HUES48 (cell line): ENCODE measurements at regions not wholly inside any gene's neighbourhood (a gene's known extent, or its start where the extent isn't known, plus 50 kb on each side); places are given as distances from the start of the nearest gene placed in this dataset.
"Not testable (repeated sequence)": the region's sequence is repeated elsewhere in the genome, so short reads cannot be mapped to it uniquely, and the experiment has no call there.

Source experiments
- H3K27ac ChIP-seq: one replicate; pipeline ENCODE4 v1.7.0; 2013; ENCODE audit warnings: low read depth, low read length, inconsistent platforms
- H3K27me3 ChIP-seq: 2 replicates; pipeline ENCODE4 v1.6.1; 2013; ENCODE audit warnings: mild to moderate bottlenecking, low read length; ENCODE audit not compliant: control insufficient read depth, insufficient read depth
- H3K36me3 ChIP-seq: 2 replicates; pipeline ENCODE4 v1.6.1; 2013; ENCODE audit warnings: low read length; ENCODE audit not compliant: control insufficient read depth, insufficient read depth
- H3K4me1 ChIP-seq: 2 replicates; pipeline ENCODE4 v1.6.1; 2013; ENCODE audit warnings: mild to moderate bottlenecking, low read length; ENCODE audit not compliant: control insufficient read depth, insufficient read depth
- H3K4me3 ChIP-seq: 2 replicates; pipeline ENCODE4 v1.5.1; 2013; ENCODE audit warnings: mild to moderate bottlenecking, low read depth, low read length
- H3K9ac ChIP-seq: 2 replicates; pipeline ENCODE4 v1.6.1; 2013; ENCODE audit warnings: mild to moderate bottlenecking, low read depth, low read length, moderate library complexity
- H3K9me3 ChIP-seq: 2 replicates; pipeline ENCODE4 v1.6.1; 2013; ENCODE audit warnings: low read length; ENCODE audit not compliant: control insufficient read depth, insufficient read depth

DNA sequence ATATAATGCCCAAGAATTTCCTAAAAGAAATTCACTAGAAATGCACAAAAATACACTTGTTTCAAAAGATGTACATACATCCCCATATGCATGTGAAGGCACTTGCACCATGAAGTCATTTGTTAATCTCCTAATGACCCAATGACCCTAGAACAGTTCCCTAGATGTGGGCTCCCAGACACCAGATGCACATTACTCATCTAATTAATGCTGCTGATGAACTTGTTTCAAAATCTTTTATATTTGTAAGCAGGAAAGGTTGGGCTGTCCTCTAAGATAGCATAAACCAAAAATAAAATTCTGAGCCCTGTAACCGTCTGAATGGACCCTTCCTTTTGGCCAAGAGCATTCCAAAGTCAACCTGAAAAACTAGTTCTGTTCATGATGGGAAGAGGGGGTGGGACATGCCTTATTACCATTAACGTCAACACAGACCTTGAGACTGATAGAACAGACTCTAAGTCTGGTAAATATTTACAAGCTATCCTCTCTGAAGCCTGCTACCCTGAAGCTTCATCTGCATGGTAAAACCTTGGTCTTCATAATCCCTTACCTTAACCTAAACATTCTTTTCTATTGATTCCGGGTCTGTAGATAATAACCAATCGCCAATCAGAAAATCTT lies 91.0 kb upstream of the DAPK1 start:
- Histone ChIP-seq H3K9me3 (no peaks in the 10 kb centered on the region), H3K4me3 (peak overlapping the region; percentile 26), H3K4me1 (peaks cover 65% of the 10 kb centered on the region), H3K27ac (peak overlapping the region; percentile 85), H3K9ac (no peak overlapping the region), H3K27me3 (no peaks in the 10 kb centered on the region), H3K36me3 (no peaks in the 10 kb centered on the region)

DNA sequence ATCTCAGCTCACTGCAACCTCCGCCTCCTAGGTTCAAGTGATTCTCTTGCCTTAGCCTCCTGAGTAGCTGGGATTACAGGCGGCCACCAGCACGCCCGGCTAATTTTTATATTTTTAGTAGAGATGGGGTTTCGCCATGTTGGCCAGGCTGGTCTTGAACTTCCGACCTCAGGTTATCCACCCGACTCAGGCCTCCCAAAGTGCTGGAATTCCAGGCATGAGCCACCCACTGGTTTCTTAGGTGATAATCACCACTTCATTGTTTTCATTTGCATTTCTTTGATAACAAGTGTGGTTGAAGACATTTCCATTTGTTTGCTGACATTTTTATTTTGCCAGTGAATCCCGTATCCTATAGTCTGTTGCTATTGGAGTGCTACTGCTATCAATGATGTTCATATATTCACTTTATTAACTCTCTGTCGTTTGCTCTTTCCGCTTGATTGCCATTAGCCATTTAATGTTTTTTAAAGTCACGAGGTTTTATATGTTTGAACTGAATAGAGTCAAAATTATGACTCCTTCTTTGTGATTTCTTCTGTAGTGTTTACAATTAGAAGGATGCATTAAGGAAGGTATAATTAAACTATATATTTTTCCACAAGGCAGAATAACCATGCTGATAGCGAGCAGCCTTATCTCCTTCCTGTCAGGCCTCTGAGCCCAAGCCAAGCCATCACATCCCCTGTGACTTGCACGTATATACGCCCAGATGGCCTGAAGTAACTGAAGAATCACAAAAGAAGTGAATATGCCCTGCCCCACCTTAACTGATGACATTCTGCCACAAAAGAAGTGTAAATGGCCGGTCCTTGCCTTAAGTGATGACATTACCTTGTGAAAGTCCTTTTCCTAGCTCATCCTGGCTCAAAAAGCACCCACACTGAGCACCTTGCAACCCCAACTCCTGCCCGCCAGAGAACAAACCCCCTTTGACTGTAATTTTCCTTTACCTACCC lies 87.3 kb upstream of the DAPK1 start:
- peak overlapping the region; percentile 76 for H3K9ac ChIP-seq
- H3K36me3 ChIP-seq, H3K27me3 ChIP-seq, H3K9me3 ChIP-seq: not testable (repeated sequence)
- H3K4me3 ChIP-seq = peak overlapping the region; percentile 72
- peaks cover 43% of the 10 kb centered on the region for H3K4me1 ChIP-seq
- H3K27ac ChIP-seq = peak overlapping the region; percentile 84

- Histone ChIP-seq H3K9ac (no peak overlapping the region), H3K4me3 (no peak overlapping the region), H3K36me3 (peaks cover 48% of the 10 kb centered on the region)
Measured at GRCh38 chr9:87420884-87421283, 76.8 kb upstream of the DAPK1 start.

DNA sequence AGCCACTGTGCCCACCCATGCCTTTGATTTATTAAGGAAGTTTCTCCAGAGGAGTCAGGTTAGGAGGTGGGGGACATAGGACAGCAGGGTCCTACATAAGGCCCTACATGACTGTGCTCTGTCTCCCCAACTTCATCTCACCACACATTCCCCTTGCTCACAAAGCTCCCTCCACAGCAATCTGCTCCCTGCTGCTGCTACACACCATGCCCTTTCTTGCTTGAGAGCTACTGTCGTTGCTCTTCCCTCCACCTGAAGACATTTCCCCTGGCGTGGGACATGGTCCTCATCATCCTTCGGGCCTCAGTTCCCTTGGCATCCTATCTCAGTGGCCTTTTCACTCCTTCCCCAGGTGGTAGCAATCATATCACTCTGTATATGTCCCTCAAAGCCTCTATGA lies 75.9 kb upstream of the DAPK1 start:
- peaks cover 15% of the 10 kb centered on the region for H3K9me3 ChIP-seq
- H3K4me1 ChIP-seq = peaks cover 10% of the 10 kb centered on the region
- peaks cover 44% of the 10 kb centered on the region for H3K36me3 ChIP-seq
- no peaks in the 10 kb centered on the region for H3K27me3 ChIP-seq
- H3K27ac ChIP-seq = no peak overlapping the region
- H3K4me3 ChIP-seq = no peak overlapping the region
- no peak overlapping the region for H3K9ac ChIP-seq

More at GRCh38 chr9:87420884-87421283, 76.8 kb upstream of the DAPK1 start:
- Histone ChIP-seq H3K27me3 (no peaks in the 10 kb centered on the region), H3K4me1 (peaks cover 13% of the 10 kb centered on the region), H3K9me3 (peaks cover 15% of the 10 kb centered on the region), H3K27ac (no peak overlapping the region)

DNA sequence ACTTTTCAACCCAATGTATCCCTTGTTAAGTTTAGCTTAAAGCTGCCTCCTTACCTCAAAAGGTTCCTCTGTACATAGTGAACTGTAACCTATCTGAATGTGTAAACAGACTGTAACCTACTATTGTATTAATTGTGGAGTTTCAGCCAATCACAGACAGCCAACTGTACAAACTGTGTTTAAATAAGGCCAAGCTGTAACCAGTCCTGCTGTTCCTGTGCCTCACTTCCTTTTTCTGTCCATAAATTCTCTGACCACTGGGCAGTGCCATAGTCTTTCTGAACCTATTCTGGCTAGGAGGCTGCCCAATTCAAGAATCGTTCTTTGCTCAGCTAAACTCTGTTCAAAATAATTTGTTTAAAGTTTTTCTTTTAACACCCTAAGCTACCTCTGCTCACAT lies 74.7 kb upstream of the DAPK1 start:
- Histone ChIP-seq H3K36me3 (peaks cover 32% of the 10 kb centered on the region), H3K9ac (no peak overlapping the region), H3K27ac (no peak overlapping the region), H3K9me3 (peaks cover 15% of the 10 kb centered on the region), H3K27me3 (no peaks in the 10 kb centered on the region), H3K4me3 (no peak overlapping the region), H3K4me1 (peaks cover 3% of the 10 kb centered on the region; the same call in 1 of the 2 replicates)

GRCh38 chr9:87423885-87424284 lies 73.8 kb upstream of the DAPK1 start:
- not testable (repeated sequence) for H3K9ac ChIP-seq

DNA sequence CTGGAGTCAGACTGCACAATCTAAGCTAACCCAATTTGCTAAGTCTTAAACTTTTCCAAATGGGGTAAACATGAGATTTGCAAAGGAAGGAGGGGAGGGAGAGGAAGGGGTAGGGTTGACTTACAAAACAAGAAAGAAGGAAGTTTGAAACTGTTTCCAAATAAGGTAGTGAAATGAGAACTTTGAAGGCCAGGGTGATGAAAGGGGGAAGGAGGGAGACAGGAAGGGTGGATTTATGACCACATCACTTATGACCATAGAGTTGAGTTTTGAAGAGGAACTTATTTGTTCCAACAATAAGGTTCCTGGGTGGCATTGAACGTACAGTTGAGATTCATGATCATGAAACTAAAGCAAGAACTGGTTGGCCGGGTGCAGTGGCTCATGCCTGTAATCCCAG lies 72.5 kb upstream of the DAPK1 start:
- Histone ChIP-seq H3K4me3 (no peak overlapping the region), H3K9me3 (peaks cover 15% of the 10 kb centered on the region), H3K27me3 (no peaks in the 10 kb centered on the region), H3K36me3 (peaks cover 10% of the 10 kb centered on the region), H3K27ac (no peak overlapping the region), H3K9ac (no peak overlapping the region), H3K4me1 (0 out of 2 replicates have a peak, but pooled peaks cover 3% of the 10 kb centered on the region)

More at GRCh38 chr9:87423885-87424284, 73.8 kb upstream of the DAPK1 start:
- not testable (repeated sequence) for H3K4me1 ChIP-seq, H3K27me3 ChIP-seq, H3K27ac ChIP-seq, H3K4me3 ChIP-seq
- Histone ChIP-seq H3K36me3 (peaks cover 23% of the 10 kb centered on the region), H3K9me3 (peaks cover 15% of the 10 kb centered on the region)

DNA sequence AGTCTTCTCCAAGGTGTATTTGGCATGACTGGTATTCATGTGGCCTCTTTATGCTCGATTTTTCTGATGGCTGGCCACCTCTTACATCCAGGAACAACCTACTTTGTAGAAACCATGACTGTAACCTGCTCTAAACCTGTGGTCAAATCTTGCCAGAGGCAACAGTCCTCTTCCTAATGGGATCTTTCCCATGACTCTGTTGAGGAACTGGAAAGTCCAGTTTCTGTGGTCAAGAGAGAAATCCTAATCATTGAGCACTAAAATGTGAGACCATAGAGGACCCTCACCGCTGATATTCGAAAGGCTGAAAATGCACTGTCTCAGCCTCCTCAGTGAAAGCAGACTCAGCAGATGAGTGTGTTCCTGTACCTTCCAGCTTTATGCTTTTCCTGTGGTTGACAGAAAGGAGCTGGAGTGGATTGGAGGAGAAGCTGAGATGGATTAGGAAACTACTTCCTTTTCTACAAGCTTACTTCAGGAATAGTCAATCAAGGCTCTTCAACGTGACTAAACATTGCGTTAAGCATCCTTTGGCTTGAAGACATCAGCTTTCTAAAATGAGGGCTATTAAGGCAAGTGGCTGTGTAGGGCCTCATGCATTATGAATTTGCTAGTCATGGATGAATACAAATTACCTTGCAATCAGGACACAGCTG lies 69.7 kb upstream of the DAPK1 start:
- no peak overlapping the region for H3K27ac ChIP-seq
- H3K4me3 ChIP-seq = no peak overlapping the region
- H3K9ac ChIP-seq = no peak overlapping the region
- 0 out of 2 replicates have a peak, but pooled peaks cover 3% of the 10 kb centered on the region for H3K4me1 ChIP-seq
- no peaks in the 10 kb centered on the region for H3K36me3 ChIP-seq
- no peaks in the 10 kb centered on the region for H3K27me3 ChIP-seq
- H3K9me3 ChIP-seq = peaks cover 11% of the 10 kb centered on the region

GRCh38 chr9:87428659-87429058 lies 69.0 kb upstream of the DAPK1 start:
- no peak overlapping the region for H3K27ac ChIP-seq
- no peak overlapping the region for H3K4me3 ChIP-seq
- 0 out of 2 replicates have a peak, but pooled peaks cover 3% of the 10 kb centered on the region for H3K4me1 ChIP-seq
- peaks cover 4% of the 10 kb centered on the region for H3K9me3 ChIP-seq
- H3K27me3 ChIP-seq = no peaks in the 10 kb centered on the region
- no peaks in the 10 kb centered on the region for H3K36me3 ChIP-seq
- no peak overlapping the region for H3K9ac ChIP-seq

DNA sequence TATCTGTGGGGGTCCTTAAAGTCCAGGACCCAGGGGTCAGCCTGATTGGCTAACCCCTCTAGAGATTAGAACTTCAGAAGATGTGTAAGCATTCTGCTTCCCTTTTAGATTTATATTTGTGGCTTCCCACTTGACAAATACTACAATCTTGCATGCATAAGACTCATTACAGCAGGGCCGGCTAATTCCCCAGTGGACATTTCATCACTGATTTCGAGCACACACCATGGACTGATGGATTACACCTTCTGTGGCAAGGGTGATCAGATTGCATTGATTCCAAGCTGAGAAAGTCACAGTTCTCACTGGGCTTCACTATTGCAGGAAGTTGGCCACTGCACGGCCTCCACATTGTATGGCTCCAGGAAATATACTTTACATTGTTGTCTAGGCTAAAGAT lies 65.8 kb upstream of the DAPK1 start:
- Histone ChIP-seq H3K9ac (no peak overlapping the region), H3K27ac (no peak overlapping the region), H3K9me3 (no peaks in the 10 kb centered on the region), H3K4me3 (no peak overlapping the region), H3K4me1 (peaks cover 13% of the 10 kb centered on the region), H3K27me3 (no peaks in the 10 kb centered on the region), H3K36me3 (no peaks in the 10 kb centered on the region)
